Breast epithelium (tissue), 4 donors: ENCODE measurements at regions not wholly inside any gene's neighbourhood (a gene's known extent, or its start where the extent isn't known, plus 50 kb on each side); places are given as distances from the start of the nearest gene placed in this dataset.

ENCODE experiments used
- DNase-seq, 2 donors: peaks; one replicate each; pipeline ENCODE4 v3.0.0-alpha.2; 2019; ENCODE audit warnings: low spot score in 2 of 2
- H3K27ac ChIP-seq, 2 donors: fragments of 200-600 bp; sonication (generic) in 1 of 2; one replicate each; pipeline ENCODE4 v1.5.1; 2016 to 2019; ENCODE audit warnings: mild to moderate bottlenecking in 1 of 2
- H3K27me3 ChIP-seq, 2 donors: fragments of 200-600 bp; sonication (generic) in 1 of 2; one replicate each; pipeline versions ENCODE4 v1.5.1 to v1.6.0; 2017 to 2019; ENCODE audit warnings: control low read depth in 1 of 2, mild to moderate bottlenecking in 1 of 2
- H3K36me3 ChIP-seq: fragments of 200-600 bp; one replicate; pipeline ENCODE4 v1.5.1; 2019
- H3K4me1 ChIP-seq, 2 donors: fragments of 200-600 bp; sonication (generic); one replicate each; pipeline ENCODE4 v1.5.1; 2016 to 2019; ENCODE audit warnings: control low read depth in 1 of 2
- H3K4me3 ChIP-seq, 3 donors: fragments of 200-600 bp; sonication (generic); 1 replicate in 2 of 3; 2 replicates in 1 of 3; pipeline ENCODE4 v1.5.1; 2016 to 2019; ENCODE audit warnings: mild to moderate bottlenecking in 3 of 3, moderate library complexity in 2 of 3
- H3K9me3 ChIP-seq, 2 donors: fragments of 200-600 bp; sonication (generic) in 1 of 2; one replicate each; pipeline ENCODE4 v1.5.1; 2016 to 2019; ENCODE audit warnings: control low read depth in 1 of 2
- CTCF ChIP-seq, 3 donors: fragments of 450-650 bp; IDR thresholded peaks; one replicate each; pipeline ENCODE4 v1.5.1; 2016 to 2017; ENCODE audit warnings: antibody characterized with exemption in 3 of 3, mild to moderate bottlenecking in 3 of 3, moderate library complexity in 3 of 3
- POLR2A ChIP-seq: fragments of 450-650 bp; IDR thresholded peaks from one replicate; pipeline ENCODE4 v1.6.1; 2016; ENCODE audit warnings: antibody characterized with exemption, mild to moderate bottlenecking, moderate library complexity
- POLR2AphosphoS5 ChIP-seq, 3 donors: sonication (generic); formaldehyde crosslinking; IDR thresholded peaks; one replicate each; pipeline ENCODE4 v1.6.1; 2017; ENCODE audit warnings: antibody characterized with exemption in 3 of 3
- intact Hi-C: fragments of 100-400 bp; cut with DNase I; formaldehyde crosslinking; loops from one replicate; pipeline ENCODE4 v1.15.1; 2023; ENCODE audit warnings: low total_unique reads

GRCh38 chr1:174074757-174075156 lies 52.6 kb upstream of the RC3H1 start:
- no peaks in the 10 kb centered on the region for H3K27me3 ChIP-seq

GRCh38 chr1:174072581-174072980 lies 50.4 kb upstream of the RC3H1 start:
- intact Hi-C loops, result loop anchor here (5.0 kb wide), 1 partner anchor 410 kb away; no protein-coding TSS in a partner anchor
- DNase-seq, result no peak

More at GRCh38 chr1:174074757-174075156, 52.6 kb upstream of the RC3H1 start:
- no peaks in the 10 kb centered on the region for H3K36me3 ChIP-seq
- TF ChIP-seq POLR2A (no peak), POLR2AphosphoS5 (IDR thresholded peaks at IDR 0.05) (no peak), CTCF (IDR thresholded peaks at IDR 0.05) (no peak)
- no peaks in the 10 kb centered on the region for H3K9me3 ChIP-seq
- H3K4me1 ChIP-seq, result no peaks in the 10 kb centered on the region
- intact Hi-C loops, result loop anchor here (5.0 kb wide), 1 partner anchor 412 kb away; no protein-coding TSS in a partner anchor
- H3K4me3 ChIP-seq, result no peak overlapping the region
- no peak for DNase-seq
- no peak overlapping the region for H3K27ac ChIP-seq

More at GRCh38 chr1:174072581-174072980, 50.4 kb upstream of the RC3H1 start:
- no peaks in the 10 kb centered on the region for H3K9me3 ChIP-seq
- no peak overlapping the region for H3K27ac ChIP-seq
- H3K4me3 ChIP-seq, result no peak overlapping the region
- H3K4me1 ChIP-seq, result no peaks in the 10 kb centered on the region
- no peak for TF ChIP-seq CTCF (IDR thresholded peaks at IDR 0.05)
- TF ChIP-seq POLR2A, result no peak
- no peak for TF ChIP-seq POLR2AphosphoS5 (IDR thresholded peaks at IDR 0.05)
- H3K36me3 ChIP-seq, result no peaks in the 10 kb centered on the region
- H3K27me3 ChIP-seq, result no peaks in the 10 kb centered on the region
